Chondrocyte (in vitro differentiated cells): ENCODE measurements at regions not wholly inside any gene's neighbourhood (a gene's known extent, or its start where the extent isn't known, plus 50 kb on each side); places are given as distances from the start of the nearest gene placed in this dataset.
A peak's percentile ranks its signal among the peaks of the same experiment; 100 is the strongest.

Experiments used
- DNase-seq: peaks from one replicate; pipeline ENCODE4 v3.0.0; 2021; ENCODE audit warnings: mixed read lengths, low spot score
- H3K27ac Mint-ChIP-seq: one replicate; pipeline ENCODE4 v1.8.0; 2021; ENCODE audit warnings: mild to moderate bottlenecking, moderate library complexity, mixed read lengths; ENCODE audit not compliant: unreplicated experiment
- H3K27me3 Mint-ChIP-seq: 2 replicates; pipeline ENCODE4 v1.8.0; 2021; ENCODE audit warnings: low read depth, mixed read lengths
- H3K36me3 Mint-ChIP-seq: 2 replicates; pipeline ENCODE4 v1.8.0; 2021; ENCODE audit warnings: low read depth, mixed read lengths
- H3K4me1 Mint-ChIP-seq: 2 replicates; pipeline ENCODE4 v1.8.0; 2021; ENCODE audit warnings: low read depth, mild to moderate bottlenecking, mixed read lengths
- H3K4me3 Mint-ChIP-seq: one replicate; pipeline ENCODE4 v1.8.0; 2021; ENCODE audit warnings: mild to moderate bottlenecking, moderate library complexity, mixed read lengths; ENCODE audit not compliant: unreplicated experiment
- H3K9me3 Mint-ChIP-seq: 2 replicates; pipeline ENCODE4 v1.8.0; 2021; ENCODE audit warnings: low read depth, mixed read lengths
- CTCF ChIP-seq: fragments of 200-600 bp; sonication (generic); IDR thresholded peaks from 2 replicates; pipeline ENCODE4 v1.5.0; 2021; ENCODE audit warnings: antibody characterized with exemption, mild to moderate bottlenecking, moderate library complexity

GRCh38 chr7:152511736-152512135 is 75.9 kb upstream of the KMT2C start:
- no peak overlapping the region for H3K27ac Mint-ChIP-seq
- H3K4me3 Mint-ChIP-seq, result no peak overlapping the region
- H3K9me3 Mint-ChIP-seq, result no peaks in the 10 kb centered on the region
- no peaks in the 10 kb centered on the region for H3K4me1 Mint-ChIP-seq
- no peak for DNase-seq
- H3K27me3 Mint-ChIP-seq, result peaks cover 6% of the 10 kb centered on the region
- H3K36me3 Mint-ChIP-seq, result no peaks in the 10 kb centered on the region
- TF ChIP-seq CTCF, result no peak

- no peak for DNase-seq
Measured at GRCh38 chr7:152508701-152509100, 72.9 kb upstream of the KMT2C start.

GRCh38 chr7:152505606-152506005 is 69.8 kb upstream of the KMT2C start:
- Mint-ChIP-seq H3K36me3 (no peaks in the 10 kb centered on the region), H3K9me3 (no peaks in the 10 kb centered on the region), H3K4me3 (no peak overlapping the region), H3K27me3 (peaks cover 2% of the 10 kb centered on the region), H3K27ac (no peak overlapping the region), H3K4me1 (peaks cover 8% of the 10 kb centered on the region)
- peak; percentile 2 for DNase-seq
- no peak for TF ChIP-seq CTCF

More at GRCh38 chr7:152508701-152509100, 72.9 kb upstream of the KMT2C start:
- no peaks in the 10 kb centered on the region for H3K9me3 Mint-ChIP-seq
- TF ChIP-seq CTCF, result no peak
- H3K4me1 Mint-ChIP-seq, result peaks cover 8% of the 10 kb centered on the region
- H3K27ac Mint-ChIP-seq, result no peak overlapping the region
- no peak overlapping the region for H3K4me3 Mint-ChIP-seq
- peaks cover 6% of the 10 kb centered on the region for H3K27me3 Mint-ChIP-seq
- H3K36me3 Mint-ChIP-seq, result no peaks in the 10 kb centered on the region

- Mint-ChIP-seq H3K27ac (no peak overlapping the region), H3K36me3 (no peaks in the 10 kb centered on the region), H3K27me3 (peaks cover 1% of the 10 kb centered on the region), H3K4me3 (no peak overlapping the region), H3K9me3 (no peaks in the 10 kb centered on the region), H3K4me1 (peaks cover 8% of the 10 kb centered on the region)
- DNase-seq, result peak; percentile 44
- no peak for TF ChIP-seq CTCF
Measured at GRCh38 chr7:152504816-152505215, 69.0 kb upstream of the KMT2C start.

- Mint-ChIP-seq H3K27ac (no peak overlapping the region), H3K27me3 (peaks cover 1% of the 10 kb centered on the region), H3K4me1 (peaks cover 8% of the 10 kb centered on the region), H3K36me3 (no peaks in the 10 kb centered on the region), H3K4me3 (no peak overlapping the region), H3K9me3 (no peaks in the 10 kb centered on the region)
- TF ChIP-seq CTCF, result no peak
- no peak for DNase-seq
Measured at GRCh38 chr7:152504367-152504766, 68.6 kb upstream of the KMT2C start.
